Heart left ventricle (tissue), 16 donors: ENCODE measurements at regions not wholly inside any gene's neighbourhood (a gene's known extent, or its start where the extent isn't known, plus 50 kb on each side); places are given as distances from the start of the nearest gene placed in this dataset.

Experiments used
- ATAC-seq, 4 donors: fragments of 200-7000 bp; cut with Tn5 transposase; one replicate each; pipeline ENCODE4 v1.9.1; 2020 to 2022; ENCODE audit warnings: moderate library complexity in 4 of 4, mild to moderate bottlenecking in 3 of 4, moderate number of reproducible peaks in 1 of 4
- DNase-seq, 5 donors: peaks; one replicate each; pipeline ENCODE4 v3.0.0-alpha.2; 2020
- H3K27ac ChIP-seq, 12 donors: fragments of 200-600 bp; sonication (generic) in 4 of 12; one replicate each; pipeline versions ENCODE4 v1.5.0 to v1.8.0; 2016 to 2022; ENCODE audit warnings: mild to moderate bottlenecking in 2 of 12
- H3K27me3 ChIP-seq, 9 donors: fragments of 200-600 bp; sonication (generic) in 2 of 9; one replicate each; pipeline versions ENCODE4 v1.5.1 to v1.8.0; 2016 to 2022; ENCODE audit warnings: mild to moderate bottlenecking in 3 of 9
- H3K36me3 ChIP-seq, 9 donors: fragments of 200-600 bp; sonication (generic) in 2 of 9; one replicate each; pipeline versions ENCODE4 v1.5.0 to v1.8.0; 2018 to 2022; ENCODE audit warnings: mild to moderate bottlenecking in 2 of 9
- H3K4me1 ChIP-seq, 12 donors: fragments of 200-600 bp; sonication (generic) in 4 of 12; one replicate each; pipeline versions ENCODE4 v1.5.0 to v1.8.0; 2016 to 2022; ENCODE audit warnings: mild to moderate bottlenecking in 3 of 12
- H3K4me3 ChIP-seq, 12 donors: fragments of 200-600 bp; sonication (generic) in 4 of 12; one replicate each; pipeline versions ENCODE4 v1.5.0 to v1.8.0; 2017 to 2022; ENCODE audit warnings: mild to moderate bottlenecking in 9 of 12, moderate library complexity in 4 of 12
- H3K9me3 ChIP-seq, 12 donors: fragments of 200-600 bp; sonication (generic) in 4 of 12; one replicate each; pipeline versions ENCODE4 v1.5.0 to v1.8.0; 2016 to 2022; ENCODE audit warnings: mild to moderate bottlenecking in 1 of 12
- POLR2A ChIP-seq, 2 donors: fragments of 450-650 bp; IDR thresholded peaks; one replicate each; pipeline ENCODE4 v1.6.1; 2017; ENCODE audit warnings: antibody characterized with exemption in 2 of 2, mild to moderate bottlenecking in 2 of 2, moderate library complexity in 2 of 2
- WGBS, 4 donors: extraction: QIAGEN DNeasy Blood & Tissue Kit in 2 of 4; methylation state at CpG; one replicate each; pipeline versions ENCODE4 v1.1.5 to v1.1.7; 2013 to 2018; 5-methylcytosine and 5-hydroxymethylcytosine counted together
- intact Hi-C, 10 donors: fragments of 100-400 bp; cut with DNase I; formaldehyde crosslinking; loops; one replicate each; pipeline versions ENCODE4 v1.11.1 to v1.14.2; 2022
- TF ChIP-seq, protein P1 (sequence below), 12 donors: fragments of 200-600 bp; sonication (generic) in 4 of 12; IDR thresholded peaks; one replicate each; pipeline versions ENCODE4 v1.5.0 to v1.8.0; 2018 to 2022; ENCODE audit warnings: antibody characterized with exemption in 12 of 12, mild to moderate bottlenecking in 5 of 12
- donor health status: ischemic (EF 13 %, LVEDD 7.1; RV severe dilation, severe dysfunction).
- donor health status: healthy with polysubstance abuse.
- donor health status: DM: no; HTN: yes; CAD: no.
- donor health status: DM: no; HTN: no; CAD: no.
- donor health status: ischemic (EF 25% LVEDD 6.9; RV normal size, moderate dysfunction).
- donor health status: ischemic (EF 25% LVEDD 5.7; RV mildly dilated, moderate dysfunction).
- donor health status: healthy.
- donor health status: DM: yes; HTN: yes; CAD: no.
- donor health status: ischemic (EF 35%, LVEDD 5.7; RV mildly dilated, moderate dysfunction).
- donor health status: nonischemic (EF 11% LVEDD 7.7; RV severe dilation, severe dysfunction).
- donor health status: DM: yes; HTN: yes; CAD: no.
- donor health status: PGD.
- donor health status: ischemic (EF 29% LVEDD 5.4; RV normal size, mild dysfunction).
- donor health status: nonischemic (EF 23%, LVEDD 6.1; RV moderate dilation, normal function).

DNA sequence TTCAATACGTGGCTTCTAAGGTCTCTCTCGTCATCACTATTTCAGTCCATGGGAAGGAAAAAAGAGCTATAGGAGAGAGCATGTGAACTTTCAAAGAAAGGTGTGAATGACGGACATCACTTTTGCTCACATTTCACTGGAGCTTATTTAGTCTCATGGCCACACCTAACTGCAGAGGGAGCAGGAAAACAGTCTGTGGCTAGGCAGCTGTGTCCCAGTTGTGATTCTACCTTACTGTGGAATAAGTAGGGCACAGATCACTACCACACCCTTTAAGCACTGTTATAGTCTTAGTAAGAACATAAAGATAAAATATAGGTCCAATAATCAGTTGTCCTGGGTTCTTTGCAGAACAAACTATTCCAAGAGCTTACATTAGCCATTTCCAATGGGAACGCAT, 192.9 kb downstream of the NRIP1 start:
- intact Hi-C loops, result no loop called here
- no peaks in the 10 kb centered on the region for H3K36me3 ChIP-seq

GRCh38 chr21:14870853-14871149, 194.0 kb downstream of the NRIP1 start:
- intact Hi-C loops, result no loop called here
- no peaks in the 10 kb centered on the region for H3K27me3 ChIP-seq
- no peak overlapping the region for H3K4me3 ChIP-seq
- ATAC-seq, result no peak
- WGBS, 4 donors, result 86 to 96% (median 93%) methylated on average over 2 of the region's 2 CpGs
- peak overlapping the region in 1 of 12 donors; percentile 38 for H3K27ac ChIP-seq
- H3K9me3 ChIP-seq, result no peaks in the 10 kb centered on the region
- no peak for DNase-seq
- peaks cover 0 to 44% (median 0%) of the 10 kb centered on the region in 12 donors for H3K4me1 ChIP-seq
- TF ChIP-seq, protein P1, sequence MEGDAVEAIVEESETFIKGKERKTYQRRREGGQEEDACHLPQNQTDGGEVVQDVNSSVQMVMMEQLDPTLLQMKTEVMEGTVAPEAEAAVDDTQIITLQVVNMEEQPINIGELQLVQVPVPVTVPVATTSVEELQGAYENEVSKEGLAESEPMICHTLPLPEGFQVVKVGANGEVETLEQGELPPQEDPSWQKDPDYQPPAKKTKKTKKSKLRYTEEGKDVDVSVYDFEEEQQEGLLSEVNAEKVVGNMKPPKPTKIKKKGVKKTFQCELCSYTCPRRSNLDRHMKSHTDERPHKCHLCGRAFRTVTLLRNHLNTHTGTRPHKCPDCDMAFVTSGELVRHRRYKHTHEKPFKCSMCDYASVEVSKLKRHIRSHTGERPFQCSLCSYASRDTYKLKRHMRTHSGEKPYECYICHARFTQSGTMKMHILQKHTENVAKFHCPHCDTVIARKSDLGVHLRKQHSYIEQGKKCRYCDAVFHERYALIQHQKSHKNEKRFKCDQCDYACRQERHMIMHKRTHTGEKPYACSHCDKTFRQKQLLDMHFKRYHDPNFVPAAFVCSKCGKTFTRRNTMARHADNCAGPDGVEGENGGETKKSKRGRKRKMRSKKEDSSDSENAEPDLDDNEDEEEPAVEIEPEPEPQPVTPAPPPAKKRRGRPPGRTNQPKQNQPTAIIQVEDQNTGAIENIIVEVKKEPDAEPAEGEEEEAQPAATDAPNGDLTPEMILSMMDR (IDR thresholded peaks at IDR 0.05), result no peak
- TF ChIP-seq POLR2A (IDR thresholded peaks at IDR 0.05), result no peak
- no peaks in the 10 kb centered on the region for H3K36me3 ChIP-seq

More for the DNA sequence above, 192.9 kb downstream of the NRIP1 start:
- Histone ChIP-seq H3K9me3 (no peaks in the 10 kb centered on the region), H3K27me3 (no peaks in the 10 kb centered on the region), H3K4me3 (no peak overlapping the region), H3K27ac (no peak overlapping the region), H3K4me1 (peaks cover 0 to 40% (median 7%) of the 10 kb centered on the region in 12 donors)
- 92 to 95% (median 93%) methylated on average over 4 of the region's 4 CpGs for WGBS, 4 donors
- TF ChIP-seq, protein P1 (IDR thresholded peaks at IDR 0.05), result no peak
- TF ChIP-seq POLR2A (IDR thresholded peaks at IDR 0.05), result no peak
- ATAC-seq (no peak), DNase-seq (no peak)

GRCh38 chr21:14869984-14870852, 194.6 kb downstream of the NRIP1 start:
- ATAC-seq, result no peak
- intact Hi-C loops, result loop anchor here in 9 of 10 donors (5.0 to 10.0 kb wide), 7 partner anchors 95 to 615 kb away; partner anchors contain the start of gene NRIP1 (in 7 of the 9)
- DNase-seq, result no peak
- Histone ChIP-seq H3K9me3 (no peaks in the 10 kb centered on the region), H3K27me3 (no peaks in the 10 kb centered on the region), H3K36me3 (no peaks in the 10 kb centered on the region), H3K4me3 (no peak overlapping the region), H3K27ac (peak overlapping the region in 1 of 12 donors; percentile 83), H3K4me1 (peaks cover 0 to 44% (median 0%) of the 10 kb centered on the region in 12 donors)
- 66 to 74% (median 72%) methylated on average over 5 of the region's 5 CpGs for WGBS, 4 donors
- no peak for TF ChIP-seq POLR2A (IDR thresholded peaks at IDR 0.05)
- TF ChIP-seq, protein P1 (IDR thresholded peaks at IDR 0.05), result no peak

- no peak for DNase-seq
- Histone ChIP-seq H3K27me3 (no peaks in the 10 kb centered on the region), H3K9me3 (no peaks in the 10 kb centered on the region), H3K4me1 (peaks cover 0 to 70% (median 5%) of the 10 kb centered on the region in 12 donors), H3K36me3 (no peaks in the 10 kb centered on the region), H3K4me3 (no peak overlapping the region), H3K27ac (no peak overlapping the region)
- ATAC-seq, result no peak
- intact Hi-C loops, result loop anchor here in 9 of 10 donors (5.0 to 10.0 kb wide), 7 partner anchors 98 to 615 kb away; partner anchors contain the start of gene NRIP1 (in 7 of the 9)
- 93 to 97% (median 97%) methylated on average over 3 of the region's 3 CpGs for WGBS, 4 donors
- no peak for TF ChIP-seq POLR2A (IDR thresholded peaks at IDR 0.05)
- TF ChIP-seq, protein P1 (IDR thresholded peaks at IDR 0.05), result no peak
Measured at GRCh38 chr21:14866859-14867765, 197.7 kb downstream of the NRIP1 start.
